DND-41 (cell line): ENCODE measurements at regions not wholly inside any gene's neighbourhood (a gene's known extent, or its start where the extent isn't known, plus 50 kb on each side); places are given as distances from the start of the nearest gene placed in this dataset.

Experiments
- CTCF ChIP-seq: IDR thresholded peaks from 2 replicates; pipeline ENCODE4 v1.5.1; 2012; ENCODE audit warnings: borderline replicate concordance, low read length, moderate library complexity, mild to moderate bottlenecking; ENCODE audit not compliant: poor library complexity, severe bottlenecking; ENCODE audit errors: extremely low read depth
- EZH2 ChIP-seq: IDR thresholded peaks from 3 replicates; pipeline ENCODE4 v1.6.1; 2012; ENCODE audit warnings: borderline replicate concordance, low read depth, mild to moderate bottlenecking, moderate library complexity, low read length, inconsistent platforms; ENCODE audit not compliant: severe bottlenecking

GRCh38 chr2:239521518-239521815 lies 120.6 kb upstream of the HDAC4 start:
- TF ChIP-seq CTCF (no peak), EZH2 (no peak)
